HepG2 (cell line): ENCODE measurements at regions not wholly inside any gene's neighbourhood (a gene's known extent, or its start where the extent isn't known, plus 50 kb on each side); places are given as distances from the start of the nearest gene placed in this dataset.
A peak's percentile ranks its signal among the peaks of the same experiment; 100 is the strongest.

Experiments used
- ATAC-seq: fragments of 200-7000 bp; cut with Tn5 transposase; 3 replicates; pipeline ENCODE4 v1.9.1; 2020; ENCODE audit warnings: mild to moderate bottlenecking, moderate library complexity
- BruUV-seq: library from RNA; stranded (reverse); fragments of 400-500 nt; replicated peaks from 2 replicates; lab custom pipeline; 2021; lab: Mats Ljungman, UMichigan
- CTCF ChIA-PET: fragments of 300-600 bp; formaldehyde crosslinking; extraction: SDS; loops from one replicate; lab custom pipeline; 2021; ENCODE audit warnings: low total read pairs, inconsistent platforms, low intra/inter-chr PET ratio; lab: Yijun Ruan, JAX
- POLR2A ChIA-PET: fragments of 350-600 bp; sonication (Branson Sonifier 250); formaldehyde crosslinking; loops from one replicate; lab custom pipeline; 2020; ENCODE audit warnings: antibody characterized with exemption, inconsistent platforms; lab: Yijun Ruan, JAX
- DNase-seq: peaks from one replicate; pipeline ENCODE4 v3.0.0-alpha.2; 2015; ENCODE audit warnings: low spot score
- FAIRE-seq: peaks from 3 replicates; lab custom pipeline; 2011; peaks lifted over from hg19 to GRCh38; lab: Jason Lieb, UNC
- H2AFZ ChIP-seq: one replicate; pipeline ENCODE4 v1.6.1; 2011; ENCODE audit warnings: low read length, inconsistent platforms
- H3K27ac ChIP-seq: fragments of 300-600 bp; 3 replicates; pipeline ENCODE4 v1.8.0; 2011; ENCODE audit warnings: mixed run types, mild to moderate bottlenecking, mixed read lengths, low read length, inconsistent platforms; ENCODE audit not compliant: insufficient read depth; ENCODE audit errors: extremely low read length
- H3K27me3 ChIP-seq, 2 experiments: fragments of 200-600 bp in 1 of 2; 2 replicates in 1 of 2; 3 replicates in 1 of 2; pipeline versions ENCODE4 v1.6.0 to v1.8.0; 2011; ENCODE audit warnings: low read length in 2 of 2, mild to moderate bottlenecking in 2 of 2, moderate library complexity in 2 of 2, inconsistent platforms in 1 of 2; ENCODE audit not compliant: insufficient read depth in 2 of 2, control insufficient read depth in 1 of 2
- H3K36me3 ChIP-seq, 2 experiments: fragments of 200-600 bp in 1 of 2; replicated peaks in 1 of 2; 2 replicates in 1 of 2; 3 replicates in 1 of 2; pipeline versions ENCODE4 v1.5.1 to v1.8.0; 2011; ENCODE audit warnings: low read length in 2 of 2, inconsistent platforms in 1 of 2; ENCODE audit not compliant: insufficient read depth in 2 of 2, control insufficient read depth in 1 of 2
- H3K4me1 ChIP-seq: 2 replicates; pipeline ENCODE4 v1.5.1; 2012; ENCODE audit warnings: low read length, inconsistent platforms; ENCODE audit not compliant: insufficient read depth
- H3K4me2 ChIP-seq: 2 replicates; pipeline ENCODE4 v1.6.0; 2011; ENCODE audit warnings: low read depth, low read length, inconsistent platforms
- H3K4me3 ChIP-seq, 3 experiments: fragments of 200-600 bp in 1 of 3; sonication (generic), shearing (Covaris generic) in 1 of 3; replicated peaks in 1 of 3; 2 replicates each; pipeline ENCODE4 v1.5.1; 2011 to 2016; ENCODE audit warnings: low read length in 3 of 3, inconsistent platforms in 2 of 3, low read depth in 2 of 3, mild to moderate bottlenecking in 2 of 3, control low read depth in 1 of 3, mixed read lengths in 1 of 3; ENCODE audit not compliant: insufficient read depth in 1 of 3
- H3K79me2 ChIP-seq: one replicate; pipeline ENCODE4 v1.6.1; 2011; ENCODE audit warnings: low read length, inconsistent platforms; ENCODE audit not compliant: insufficient read depth
- H3K9ac ChIP-seq: 2 replicates; pipeline ENCODE4 v1.6.0; 2011; ENCODE audit warnings: mild to moderate bottlenecking, low read depth, low read length, inconsistent platforms; ENCODE audit not compliant: insufficient read depth
- H3K9me3 ChIP-seq: 2 replicates; pipeline ENCODE4 v1.5.1; 2012; ENCODE audit warnings: mild to moderate bottlenecking, low read length
- H4K20me1 ChIP-seq: 2 replicates; pipeline ENCODE4 v1.6.0; 2011; ENCODE audit warnings: inconsistent platforms, mild to moderate bottlenecking, low read length, moderate library complexity; ENCODE audit not compliant: insufficient read depth
- ASH2L ChIP-seq: fragments of 300-600, 200-600 bp; sonication (generic); IDR thresholded peaks from 2 replicates; pipeline ENCODE4 v1.7.0; 2017; ENCODE audit warnings: low read depth, mild to moderate bottlenecking, moderate library complexity, mixed read lengths, low read length; ENCODE audit not compliant: insufficient read length
- KDM5A ChIP-seq: fragments of 200-600 bp; sonication (generic); IDR thresholded peaks from 2 replicates; pipeline ENCODE4 v1.7.0; 2018; ENCODE audit warnings: antibody characterized with exemption, mild to moderate bottlenecking, low read length, borderline replicate concordance
- STAT6 ChIP-seq: sonication (generic); formaldehyde crosslinking; IDR thresholded peaks from 2 replicates; pipeline ENCODE4 v1.4.0; 2020; ENCODE audit warnings: missing genetic modification reagents, mild to moderate bottlenecking, borderline replicate concordance
- ZBTB38 ChIP-seq: sonication (generic); formaldehyde crosslinking; IDR thresholded peaks from 2 replicates; pipeline ENCODE4 v1.5.1; 2020; ENCODE audit warnings: mild to moderate bottlenecking, missing genetic modification reagents
- ZNF30 ChIP-seq: sonication (generic); formaldehyde crosslinking; IDR thresholded peaks from 2 replicates; pipeline ENCODE4 v1.5.0; 2020; ENCODE audit warnings: mild to moderate bottlenecking, missing genetic modification reagents
- ZNF451 ChIP-seq: sonication (generic); formaldehyde crosslinking; IDR thresholded peaks from 2 replicates; pipeline ENCODE4 v1.5.0; 2020; ENCODE audit warnings: mild to moderate bottlenecking, missing genetic modification reagents
- WGBS: methylation state at CpG from one replicate; pipeline ENCODE4 v1.1.6; 2017; ENCODE audit warnings: low lambda C conversion rate; 5-methylcytosine and 5-hydroxymethylcytosine counted together
- in situ Hi-C: cut with HindIII; loops from 2 replicates; pipeline ENCODE4 v1.10.0; 2017; ENCODE audit warnings: low pct_unique_long_range_greater_than_20kb; ENCODE audit not compliant: extremely low pct_ligation_motif_present
- intact Hi-C: fragments of 100-400 bp; cut with micrococcal nuclease; formaldehyde crosslinking; loops from one replicate; pipeline ENCODE4 v1.10.0; 2022; ENCODE audit not compliant: unreplicated experiment

- H3K27me3 ChIP-seq, result no peaks in the 10 kb centered on the region
- 91% methylated on average over 7 of the region's 7 CpGs for WGBS
- no peak overlapping the region for H3K9ac ChIP-seq
- intact Hi-C loops, result loop anchor here (5.0 kb wide), 1 partner anchor 37 kb away; no protein-coding TSS in a partner anchor
- TF ChIP-seq STAT6 (CRISPR knock-in tag), result no peak
- no peak for TF ChIP-seq KDM5A
- TF ChIP-seq ZNF30 (CRISPR knock-in tag), result 0 out of 2 replicates have a peak, but pooled peaks have one; percentile 38
- TF ChIP-seq ZBTB38 (CRISPR knock-in tag), result 0 out of 2 replicates have a peak, but pooled peaks have one; percentile 13
- TF ChIP-seq, all 625 proteins: peak for 2
- Histone ChIP-seq H3K27ac (no peak overlapping the region), H3K4me1 (peaks cover 51% of the 10 kb centered on the region), H4K20me1 (no peaks in the 10 kb centered on the region), H2AFZ (no peak overlapping the region), H3K9me3 (no peaks in the 10 kb centered on the region), H3K4me3 (no peak overlapping the region), H3K4me2 (no peak overlapping the region), H3K36me3 (no peaks in the 10 kb centered on the region), H3K79me2 (no peaks in the 10 kb centered on the region)
- ChIA-PET CTCF (no interaction called here), POLR2A (interaction anchor here (0.7 kb wide), 1 partner anchor 101 kb away, joined by 6 read pairs; no protein-coding TSS in a partner anchor)
- FAIRE-seq (no peak), DNase-seq (no peak), ATAC-seq (no peak)
- BruUV-seq, result no TSS peak
- in situ Hi-C loops, result no loop called here
These were observed 63.5 kb upstream of the ZMYND8 start for GRCh38 chr20:47419953-47420514.

- H3K4me3 ChIP-seq, result no peak overlapping the region
- ChIA-PET POLR2A (interaction anchor here (0.7 to 0.8 kb wide), 2 partner anchors 80 to 84 kb away, joined by 3 read pairs; partner anchors contain the start of gene NCOA3), CTCF (no interaction called here)
- H3K9ac ChIP-seq, result no peak overlapping the region
- TF ChIP-seq ZNF451 (CRISPR knock-in tag) (no peak), ASH2L (no peak)
- H3K27me3 ChIP-seq, result no peaks in the 10 kb centered on the region
- 79% methylated on average over 3 of the region's 3 CpGs for WGBS
- no peak overlapping the region for H2AFZ ChIP-seq
- H3K36me3 ChIP-seq, result no peaks in the 10 kb centered on the region
- no peaks in the 10 kb centered on the region for H3K79me2 ChIP-seq
- H3K4me2 ChIP-seq, result no peak overlapping the region
- in situ Hi-C loops (no loop called here), intact Hi-C loops (no loop called here)
- no TSS peak for BruUV-seq
- FAIRE-seq (no peak), DNase-seq (no peak), ATAC-seq (no peak)
- H3K9me3 ChIP-seq, result no peaks in the 10 kb centered on the region
- H3K4me1 ChIP-seq, result peaks cover 43% of the 10 kb centered on the region
- no peaks in the 10 kb centered on the region for H4K20me1 ChIP-seq
- no peak overlapping the region for H3K27ac ChIP-seq
These were observed 64.6 kb upstream of the ZMYND8 start for GRCh38 chr20:47421076-47421475.
